H1 (cell line): ENCODE measurements at regions not wholly inside any gene's neighbourhood (a gene's known extent, or its start where the extent isn't known, plus 50 kb on each side); places are given as distances from the start of the nearest gene placed in this dataset.

Experiments
- CTCF ChIA-PET: fragments of 300-600 bp; sonication (Branson Sonifier 250); formaldehyde crosslinking; loops from one replicate; lab custom pipeline; 2021; ENCODE audit not compliant: partially characterized antibody; lab: Charles Lee
- POLR2A ChIA-PET: fragments of 300-600 bp; sonication (Branson Sonifier 250); formaldehyde crosslinking; loops from one replicate; lab custom pipeline; 2021; ENCODE audit warnings: inconsistent platforms; ENCODE audit not compliant: partially characterized antibody; lab: Charles Lee
- DNase-seq, 2 experiments: peaks; one replicate each; pipeline versions ENCODE4 v3.0.0 to v3.0.0-alpha.2; 2010 to 2022; ENCODE audit warnings: low spot score in 2 of 2, low read depth in 1 of 2, mixed read lengths in 1 of 2
- FAIRE-seq: peaks from 2 replicates; lab custom pipeline; 2011; peaks lifted over from hg19 to GRCh38; lab: Jason Lieb, UNC
- H2AFZ ChIP-seq: 2 replicates; pipeline ENCODE4 v1.8.1; 2012; ENCODE audit warnings: low read length, inconsistent platforms
- H2AK5ac ChIP-seq: 2 replicates; pipeline ENCODE4 v1.6.1; 2013; ENCODE audit warnings: low read depth, low read length
- H2BK120ac ChIP-seq: replicated peaks from 2 replicates; pipeline ENCODE3; 2013; ENCODE audit warnings: low read depth, low read length, inconsistent platforms
- H2BK12ac ChIP-seq: 2 replicates; pipeline ENCODE4 v1.6.1; 2013; ENCODE audit warnings: low read depth, low read length
- H2BK15ac ChIP-seq: 2 replicates; pipeline ENCODE4 v1.6.1; 2013; ENCODE audit warnings: low read length
- H2BK20ac ChIP-seq: 2 replicates; pipeline ENCODE4 v1.6.1; 2013; ENCODE audit warnings: low read length
- H2BK5ac ChIP-seq: 2 replicates; pipeline ENCODE4 v1.6.1; 2013; ENCODE audit warnings: low read depth, low read length
- H3K14ac ChIP-seq: 2 replicates; pipeline ENCODE4 v1.6.1; 2013; ENCODE audit warnings: inconsistent platforms; ENCODE audit not compliant: insufficient read length
- H3K18ac ChIP-seq: 2 replicates; pipeline ENCODE4 v1.6.1; 2013; ENCODE audit warnings: low read length; ENCODE audit errors: extremely low read depth
- H3K23ac ChIP-seq: 2 replicates; pipeline ENCODE4 v1.6.1; 2013; ENCODE audit warnings: inconsistent platforms; ENCODE audit not compliant: insufficient read length
- H3K23me2 ChIP-seq: 2 replicates; pipeline ENCODE4 v1.6.1; 2013; ENCODE audit warnings: low read depth, low read length
- H3K27ac ChIP-seq: 2 replicates; pipeline ENCODE4 v1.6.1; 2011; ENCODE audit warnings: low read depth, low read length, inconsistent platforms
- H3K27me3 ChIP-seq, 4 experiments: replicated peaks in 1 of 4; 1 replicate in 1 of 4; 2 replicates in 3 of 4; pipeline versions ENCODE4 v1.6.1 to v1.8.1; 2011 to 2013; ENCODE audit warnings: low read length in 3 of 4, mild to moderate bottlenecking in 3 of 4, inconsistent platforms in 2 of 4, mixed read lengths in 2 of 4, moderate library complexity in 1 of 4; ENCODE audit not compliant: control insufficient read depth in 3 of 4, insufficient read depth in 3 of 4; ENCODE audit errors: extremely low read depth in 1 of 4
- H3K36me3 ChIP-seq, 4 experiments: 2 replicates each; pipeline versions ENCODE4 v1.6.1 to v1.8.1; 2011 to 2013; ENCODE audit warnings: mild to moderate bottlenecking in 4 of 4, low read length in 3 of 4, moderate library complexity in 2 of 4, control low read depth in 1 of 4, inconsistent platforms in 1 of 4; ENCODE audit not compliant: insufficient read depth in 4 of 4, control insufficient read depth in 2 of 4
- H3K4ac ChIP-seq: replicated peaks from 2 replicates; pipeline ENCODE3; 2013; ENCODE audit warnings: low read length, low read depth, mixed read lengths, inconsistent platforms; ENCODE audit not compliant: insufficient read length
- H3K4me1 ChIP-seq, 4 experiments: replicated peaks in 1 of 4; 1 replicate in 1 of 4; 2 replicates in 3 of 4; pipeline versions ENCODE4 v1.6.1 to v1.8.1; 2011 to 2013; ENCODE audit warnings: low read length in 3 of 4, inconsistent platforms in 2 of 4, mixed read lengths in 1 of 4; ENCODE audit not compliant: insufficient read depth in 4 of 4, control insufficient read depth in 3 of 4
- H3K4me2 ChIP-seq, 2 experiments: 2 replicates each; pipeline versions ENCODE4 v1.6.1 to v1.8.1; 2011 to 2013; ENCODE audit warnings: low read depth in 2 of 2, low read length in 2 of 2, control low read depth in 1 of 2, inconsistent platforms in 1 of 2, mild to moderate bottlenecking in 1 of 2; ENCODE audit not compliant: insufficient read depth in 1 of 2
- H3K4me3 ChIP-seq, 4 experiments: fragments of 200-600, 300-600 bp in 1 of 4; sonication (generic), shearing (Covaris generic), sonication (Bioruptor Twin) in 1 of 4; 2 replicates each; pipeline versions ENCODE4 v1.5.1 to v1.8.1; 2011 to 2016; ENCODE audit warnings: low read length in 4 of 4, low read depth in 3 of 4, control low read depth in 2 of 4, inconsistent platforms in 2 of 4, mild to moderate bottlenecking in 2 of 4, mixed read lengths in 1 of 4, moderate library complexity in 1 of 4; ENCODE audit not compliant: insufficient read depth in 2 of 4; ENCODE audit errors: extremely low read depth in 1 of 4
- H3K56ac ChIP-seq: replicated peaks from 2 replicates; pipeline ENCODE3; 2013; ENCODE audit warnings: low read depth, mild to moderate bottlenecking, mixed read lengths, low read length, inconsistent platforms; ENCODE audit not compliant: insufficient read length
- H3K79me1 ChIP-seq: 2 replicates; pipeline ENCODE4 v1.6.1; 2013; ENCODE audit warnings: low read depth, low read length, control low read depth
- H3K79me2 ChIP-seq, 2 experiments: 2 replicates each; pipeline versions ENCODE4 v1.6.1 to v1.8.1; 2012 to 2013; ENCODE audit warnings: low read length in 2 of 2, mild to moderate bottlenecking in 2 of 2, inconsistent platforms in 1 of 2; ENCODE audit not compliant: insufficient read depth in 2 of 2, control insufficient read depth in 1 of 2
- H3K9ac ChIP-seq, 4 experiments: replicated peaks in 1 of 4; 1 replicate in 1 of 4; 2 replicates in 3 of 4; pipeline versions ENCODE4 v1.6.1 to v1.8.1; 2011 to 2013; ENCODE audit warnings: low read depth in 3 of 4, low read length in 3 of 4, control low read depth in 2 of 4, mild to moderate bottlenecking in 2 of 4, moderate library complexity in 2 of 4, inconsistent platforms in 1 of 4; ENCODE audit errors: extremely low read depth in 1 of 4
- H3K9me3 ChIP-seq, 2 experiments: 2 replicates each; pipeline versions ENCODE4 v1.6.1 to v1.8.1; 2012 to 2013; ENCODE audit warnings: mild to moderate bottlenecking in 2 of 2, moderate library complexity in 2 of 2, control low read depth in 1 of 2, inconsistent platforms in 1 of 2, low read depth in 1 of 2, low read length in 1 of 2, mixed read lengths in 1 of 2; ENCODE audit not compliant: insufficient read depth in 2 of 2
- H4K20me1 ChIP-seq, 2 experiments: replicated peaks in 1 of 2; 2 replicates each; pipeline versions ENCODE3 to v1.8.1; 2011 to 2013; ENCODE audit warnings: inconsistent platforms in 2 of 2, low read length in 2 of 2, mild to moderate bottlenecking in 1 of 2; ENCODE audit not compliant: insufficient read depth in 2 of 2, control insufficient read depth in 1 of 2
- H4K5ac ChIP-seq: 2 replicates; pipeline ENCODE4 v1.6.1; 2013; ENCODE audit warnings: low read length, low read depth, mixed read lengths, inconsistent platforms; ENCODE audit not compliant: insufficient read length
- H4K8ac ChIP-seq: 2 replicates; pipeline ENCODE4 v1.8.0; 2013; ENCODE audit warnings: mild to moderate bottlenecking, moderate library complexity, low read length, inconsistent platforms; ENCODE audit not compliant: insufficient read depth; ENCODE audit errors: extremely low read depth
- H4K91ac ChIP-seq: replicated peaks from 2 replicates; pipeline ENCODE3; 2013; ENCODE audit warnings: low read length, mixed read lengths, inconsistent platforms; ENCODE audit not compliant: insufficient read length
- NANOG ChIP-seq: IDR thresholded peaks from 2 replicates; pipeline ENCODE4 v1.6.1; 2011; ENCODE audit warnings: low read length, low read depth, mild to moderate bottlenecking, inconsistent platforms; ENCODE audit not compliant: insufficient read depth, poor library complexity, severe bottlenecking
- RAD21 ChIP-seq, 2 experiments: IDR thresholded peaks in 1 of 2; conservative IDR thresholded peaks in 1 of 2; 2 replicates each; pipeline ENCODE4 v1.6.1; 2011; ENCODE audit warnings: low read depth in 2 of 2, low read length in 2 of 2, improper control_type of control experiment in 1 of 2, inconsistent platforms in 1 of 2, mild to moderate bottlenecking in 1 of 2, moderate library complexity in 1 of 2
- WGBS, 2 experiments: shearing (Covaris generic) in 1 of 2; methylation state at CpG; one replicate each; pipeline versions ENCODE4 v1.1.6 to v1.1.7; 2013 to 2015; ENCODE audit warnings: low lambda C conversion rate in 2 of 2, mixed read lengths in 2 of 2, inconsistent platforms in 1 of 2, low coverage in 1 of 2, missing lambda C conversion rate in 1 of 2; ENCODE audit not compliant: insufficient replicate concordance in 2 of 2, insufficient coverage in 1 of 2, insufficient read length in 1 of 2; ENCODE audit errors: extremely low coverage in 1 of 2, missing lambda C conversion rate in 1 of 2; 5-methylcytosine and 5-hydroxymethylcytosine counted together

DNA sequence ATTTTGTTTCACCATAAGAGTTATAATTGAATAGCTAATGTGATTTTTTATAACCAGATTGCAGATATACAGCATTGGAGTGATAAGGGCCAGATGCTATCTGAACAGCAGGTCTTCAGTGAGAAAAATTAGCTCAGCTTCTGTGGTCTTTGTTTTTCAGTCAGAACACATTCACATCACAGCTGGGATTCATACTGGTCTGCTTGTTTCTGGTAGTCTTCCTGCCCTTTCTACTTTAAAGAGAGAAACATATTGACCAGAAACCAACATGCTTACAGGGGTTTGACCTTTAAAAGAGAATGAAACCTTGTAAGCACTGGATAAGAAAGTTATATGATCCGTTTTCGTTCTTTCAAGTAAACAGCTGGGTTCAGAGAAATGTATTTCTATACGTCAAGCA, 213.7 kb upstream of the TMPRSS15 start:
- Histone ChIP-seq H4K20me1 (no peaks in the 10 kb centered on the region), H3K4me3 (no peak overlapping the region), H3K56ac (no peak overlapping the region), H3K23ac (no peak overlapping the region), H3K14ac (no peak overlapping the region), H2BK5ac (no peak overlapping the region), H3K9me3 (no peaks in the 10 kb centered on the region), H2BK15ac (no peak overlapping the region), H3K4me2 (no peak overlapping the region), H2BK20ac (no peak overlapping the region), H3K27ac (no peak overlapping the region), H3K4me1 (no peaks in the 10 kb centered on the region), H3K4ac (no peak overlapping the region), H3K27me3 (no peaks in the 10 kb centered on the region), H3K36me3 (no peaks in the 10 kb centered on the region), H3K79me2 (no peaks in the 10 kb centered on the region), H4K91ac (no peak overlapping the region), H4K8ac (no peak overlapping the region), H3K9ac (no peak overlapping the region), H2BK12ac (no peak overlapping the region), H2AFZ (peak overlapping the region; percentile 12; the same call in 1 of the 2 replicates), H2BK120ac (no peak overlapping the region), H2AK5ac (no peak overlapping the region), H3K79me1 (no peaks in the 10 kb centered on the region), H3K23me2 (no peaks in the 10 kb centered on the region), H3K18ac (no peak overlapping the region), H4K5ac (no peak overlapping the region)
- TF ChIP-seq RAD21 (IDR thresholded peaks at IDR 0.05 in 1 of 2, conservative IDR thresholded peaks at IDR 0.05 in 1 of 2; ENCODE audit: low read depth in 2 of 2, low read length in 2 of 2) (no peak), NANOG (peak; percentile 40)
- POLR2A ChIA-PET = no interaction called here
- no peak for FAIRE-seq
- no peak for DNase-seq
- CTCF ChIA-PET = no interaction called here
- 85% methylated on average over 3 of the region's 3 CpGs; no CpG with 5 or more reads in 1 of the 2 experiments for WGBS, 2 experiments
